ENCODE measurements at regions not wholly inside any gene's neighbourhood (a gene's known extent, or its start where the extent isn't known, plus 50 kb on each side); places are given as distances from the start of the nearest gene placed in this dataset.

- TF ChIP-seq ATF2 (tag by site-specific recombination; IDR thresholded peaks at IDR 0.05; ENCODE audit: low read depth) (no peak), CTCF (tag by site-specific recombination; IDR thresholded peaks at IDR 0.05) (no peak), ZSCAN5A (tag by site-specific recombination; IDR thresholded peaks at IDR 0.05) (no peak), ZNF133 (tag by site-specific recombination; IDR thresholded peaks at IDR 0.05) (no peak), ZNF184 (tag by site-specific recombination; IDR thresholded peaks at IDR 0.05) (no peak), ZBTB49 (tag by site-specific recombination; IDR thresholded peaks at IDR 0.05; ENCODE audit: low read depth) (no peak), SP3 (tag by site-specific recombination; IDR thresholded peaks at IDR 0.05) (no peak), ZNF704 (tag by site-specific recombination; IDR thresholded peaks at IDR 0.05) (no peak), SP2 (tag by site-specific recombination; IDR thresholded peaks at IDR 0.05) (no peak), ZNF423 (tag by site-specific recombination; IDR thresholded peaks at IDR 0.05) (no peak), SETDB1 (IDR thresholded peaks at IDR 0.05; ENCODE audit: insufficient read length, low read length) (no peak)
Observed at GRCh38 chr4:135672202-135672601, 1470.6 kb upstream of the PABPC4L start.
